Chondrocyte (in vitro differentiated cells): ENCODE measurements at regions not wholly inside any gene's neighbourhood (a gene's known extent, or its start where the extent isn't known, plus 50 kb on each side); places are given as distances from the start of the nearest gene placed in this dataset.

Experiments
- DNase-seq: peaks from one replicate; pipeline ENCODE4 v3.0.0; 2021; ENCODE audit warnings: mixed read lengths, low spot score
- H3K27ac Mint-ChIP-seq: one replicate; pipeline ENCODE4 v1.8.0; 2021; ENCODE audit warnings: mild to moderate bottlenecking, moderate library complexity, mixed read lengths; ENCODE audit not compliant: unreplicated experiment
- H3K27me3 Mint-ChIP-seq: 2 replicates; pipeline ENCODE4 v1.8.0; 2021; ENCODE audit warnings: low read depth, mixed read lengths
- H3K36me3 Mint-ChIP-seq: 2 replicates; pipeline ENCODE4 v1.8.0; 2021; ENCODE audit warnings: low read depth, mixed read lengths
- H3K4me1 Mint-ChIP-seq: 2 replicates; pipeline ENCODE4 v1.8.0; 2021; ENCODE audit warnings: low read depth, mild to moderate bottlenecking, mixed read lengths
- H3K4me3 Mint-ChIP-seq: one replicate; pipeline ENCODE4 v1.8.0; 2021; ENCODE audit warnings: mild to moderate bottlenecking, moderate library complexity, mixed read lengths; ENCODE audit not compliant: unreplicated experiment
- H3K9me3 Mint-ChIP-seq: 2 replicates; pipeline ENCODE4 v1.8.0; 2021; ENCODE audit warnings: low read depth, mixed read lengths
- CTCF ChIP-seq: fragments of 200-600 bp; sonication (generic); IDR thresholded peaks from 2 replicates; pipeline ENCODE4 v1.5.0; 2021; ENCODE audit warnings: antibody characterized with exemption, mild to moderate bottlenecking, moderate library complexity

- H3K9me3 Mint-ChIP-seq = no peaks in the 10 kb centered on the region
- no peaks in the 10 kb centered on the region for H3K36me3 Mint-ChIP-seq
- DNase-seq = no peak
- no peaks in the 10 kb centered on the region for H3K27me3 Mint-ChIP-seq
- no peak overlapping the region for H3K27ac Mint-ChIP-seq
- H3K4me3 Mint-ChIP-seq = no peak overlapping the region
- peaks cover 54% of the 10 kb centered on the region for H3K4me1 Mint-ChIP-seq
- TF ChIP-seq CTCF = no peak
Measured at GRCh38 chrX:68932611-68933010, 103.8 kb downstream of the EFNB1 start.

GRCh38 chrX:68931345-68931744, 102.5 kb downstream of the EFNB1 start:
- Mint-ChIP-seq H3K27me3 (no peaks in the 10 kb centered on the region), H3K4me3 (no peak overlapping the region), H3K9me3 (no peaks in the 10 kb centered on the region), H3K27ac (no peak overlapping the region), H3K4me1 (peaks cover 50% of the 10 kb centered on the region), H3K36me3 (no peaks in the 10 kb centered on the region)
- TF ChIP-seq CTCF = no peak
- DNase-seq = no peak

GRCh38 chrX:68930542-68931317, 101.9 kb downstream of the EFNB1 start:
- no peaks in the 10 kb centered on the region for H3K36me3 Mint-ChIP-seq
- no peaks in the 10 kb centered on the region for H3K9me3 Mint-ChIP-seq
- DNase-seq = no peak
- peak overlapping the region; percentile 12 for H3K27ac Mint-ChIP-seq
- no peaks in the 10 kb centered on the region for H3K27me3 Mint-ChIP-seq
- no peak for TF ChIP-seq CTCF
- no peak overlapping the region for H3K4me3 Mint-ChIP-seq
- H3K4me1 Mint-ChIP-seq = peaks cover 49% of the 10 kb centered on the region

- Mint-ChIP-seq H3K4me1 (peaks cover 42% of the 10 kb centered on the region), H3K27ac (peak overlapping the region; percentile 79), H3K27me3 (no peaks in the 10 kb centered on the region), H3K36me3 (no peaks in the 10 kb centered on the region), H3K9me3 (no peaks in the 10 kb centered on the region), H3K4me3 (no peak overlapping the region)
- DNase-seq = no peak
- no peak for TF ChIP-seq CTCF
Measured at GRCh38 chrX:68929332-68930150, 100.7 kb downstream of the EFNB1 start.

- H3K27ac Mint-ChIP-seq = no peak overlapping the region
- H3K4me3 Mint-ChIP-seq = no peak overlapping the region
- no peaks in the 10 kb centered on the region for H3K27me3 Mint-ChIP-seq
- H3K4me1 Mint-ChIP-seq = peaks cover 42% of the 10 kb centered on the region
- DNase-seq = no peak
- no peak for TF ChIP-seq CTCF
- no peaks in the 10 kb centered on the region for H3K9me3 Mint-ChIP-seq
- H3K36me3 Mint-ChIP-seq = no peaks in the 10 kb centered on the region
Measured at GRCh38 chrX:68928401-68928800, 99.6 kb downstream of the EFNB1 start.
